ENCODE measurements at regions not wholly inside any gene's neighbourhood (a gene's known extent, or its start where the extent isn't known, plus 50 kb on each side); places are given as distances from the start of the nearest gene placed in this dataset.

DNA sequence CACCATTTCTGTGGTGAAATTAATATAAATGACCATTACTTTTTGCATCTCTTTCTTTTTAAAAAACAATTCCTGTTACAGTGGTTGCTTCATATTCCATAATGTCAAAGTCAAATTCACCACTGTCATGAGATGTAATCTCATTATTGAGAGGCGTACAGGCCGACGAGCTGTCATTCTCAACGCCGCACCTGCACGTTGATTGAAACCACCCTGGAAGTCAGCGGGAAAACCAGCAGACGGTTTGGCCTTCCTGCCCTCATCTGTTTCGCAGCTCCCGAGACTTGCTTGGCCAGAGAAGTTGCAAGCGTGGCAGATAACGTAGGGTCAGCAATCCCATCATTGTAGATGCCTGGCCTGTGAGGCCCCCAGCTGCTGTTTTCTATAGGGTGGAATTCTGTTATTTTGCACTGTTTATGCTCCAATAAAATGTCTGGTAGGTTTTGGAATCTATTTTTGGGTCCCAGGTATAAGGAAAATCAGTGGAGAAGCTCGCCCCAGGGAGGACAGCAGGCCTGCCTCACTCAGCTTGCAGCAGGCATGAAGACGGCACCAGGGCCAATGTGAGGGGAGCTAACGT is 153.4 kb downstream of the SOX1 start (continued):
- TF ChIP-seq EZH2 (IDR thresholded peaks at IDR 0.05; ENCODE audit: low read depth, low read length, severe bottlenecking) (no peak), SAP30 (IDR thresholded peaks at IDR 0.05; ENCODE audit: insufficient read depth, insufficient replicate concordance, low read length) (no peak), POLR2AphosphoS5 (IDR thresholded peaks at IDR 0.05; ENCODE audit: low read depth, low read length) (no peak), HDAC6 (IDR thresholded peaks at IDR 0.05; ENCODE audit: low read depth, low read length) (no peak)
- TF ChIP-seq, protein P1, sequence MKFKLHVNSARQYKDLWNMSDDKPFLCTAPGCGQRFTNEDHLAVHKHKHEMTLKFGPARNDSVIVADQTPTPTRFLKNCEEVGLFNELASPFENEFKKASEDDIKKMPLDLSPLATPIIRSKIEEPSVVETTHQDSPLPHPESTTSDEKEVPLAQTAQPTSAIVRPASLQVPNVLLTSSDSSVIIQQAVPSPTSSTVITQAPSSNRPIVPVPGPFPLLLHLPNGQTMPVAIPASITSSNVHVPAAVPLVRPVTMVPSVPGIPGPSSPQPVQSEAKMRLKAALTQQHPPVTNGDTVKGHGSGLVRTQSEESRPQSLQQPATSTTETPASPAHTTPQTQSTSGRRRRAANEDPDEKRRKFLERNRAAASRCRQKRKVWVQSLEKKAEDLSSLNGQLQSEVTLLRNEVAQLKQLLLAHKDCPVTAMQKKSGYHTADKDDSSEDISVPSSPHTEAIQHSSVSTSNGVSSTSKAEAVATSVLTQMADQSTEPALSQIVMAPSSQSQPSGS (IDR thresholded peaks at IDR 0.05; ENCODE audit: low read length) = no peak
